ENCODE measurements at regions not wholly inside any gene's neighbourhood (a gene's known extent, or its start where the extent isn't known, plus 50 kb on each side); places are given as distances from the start of the nearest gene placed in this dataset.

GRCh38 chr4:157443537-157443936 is 223.0 kb downstream of the GRIA2 start:
- Histone ChIP-seq H3K4me3 (no peak overlapping the region), H3K27me3 (ENCODE audit: control insufficient read depth in 3 of 3, insufficient read depth in 3 of 3, low read length in 2 of 3) (no peaks in the 10 kb centered on the region), H3K27ac (ENCODE audit: low read depth in 1 of 2, low read length in 1 of 2) (no peak overlapping the region), H3K36me3 (ENCODE audit: control insufficient read depth in 4 of 4, insufficient read depth in 4 of 4, low read length in 4 of 4) (no peaks in the 10 kb centered on the region), H3K9me3 (ENCODE audit: control insufficient read depth in 4 of 4, insufficient read depth in 3 of 4, low read length in 3 of 4) (peaks cover 0 to 4% (median 0%) of the 10 kb centered on the region in 4 donors), H3K4me1 (ENCODE audit: control insufficient read depth in 5 of 5, insufficient read depth in 5 of 5, low read length in 5 of 5) (no peaks in the 10 kb centered on the region), H3K9ac (ENCODE audit: insufficient read depth in 1 of 2, low read length in 2 of 2) (no peak overlapping the region)
- no peak for ATAC-seq (ENCODE audit: insufficient read depth, low FRiP score)
- no peak for DNase-seq
- WGBS, 2 donors, result 91 to 96% methylated on average over 5 of the region's 5 CpGs
- no peak for TF ChIP-seq CTCF (IDR thresholded peaks at IDR 0.05; ENCODE audit: control extremely low read depth, extremely low read depth)

- Histone ChIP-seq H3K9me3 (ENCODE audit: control insufficient read depth in 4 of 4, insufficient read depth in 3 of 4, low read length in 3 of 4) (no peaks in the 10 kb centered on the region), H3K27me3 (ENCODE audit: control insufficient read depth in 3 of 3, insufficient read depth in 3 of 3, low read length in 2 of 3) (no peaks in the 10 kb centered on the region), H3K4me1 (ENCODE audit: control insufficient read depth in 5 of 5, insufficient read depth in 5 of 5, low read length in 5 of 5) (no peaks in the 10 kb centered on the region), H3K36me3 (ENCODE audit: control insufficient read depth in 4 of 4, insufficient read depth in 4 of 4, low read length in 4 of 4) (no peaks in the 10 kb centered on the region), H3K4me3 (no peak overlapping the region), H3K27ac (ENCODE audit: low read depth in 1 of 2, low read length in 1 of 2) (no peak overlapping the region), H3K9ac (ENCODE audit: insufficient read depth in 1 of 2, low read length in 2 of 2) (no peak overlapping the region)
- WGBS, 2 donors, result 84 to 88% methylated on average over 4 of the region's 4 CpGs
- TF ChIP-seq CTCF (IDR thresholded peaks at IDR 0.05; ENCODE audit: control extremely low read depth, extremely low read depth), result no peak
- ATAC-seq (ENCODE audit: insufficient read depth, low FRiP score), result no peak
- no peak for DNase-seq
These were observed 205.4 kb downstream of the GRIA2 start for GRCh38 chr4:157425897-157426296.

GRCh38 chr4:157423526-157424020 is 203.0 kb downstream of the GRIA2 start:
- H3K27me3 ChIP-seq (ENCODE audit: control insufficient read depth in 3 of 3, insufficient read depth in 3 of 3, low read length in 2 of 3), result no peaks in the 10 kb centered on the region
- H3K4me3 ChIP-seq, result no peak overlapping the region
- ATAC-seq (ENCODE audit: insufficient read depth, low FRiP score), result no peak
- TF ChIP-seq CTCF (IDR thresholded peaks at IDR 0.05; ENCODE audit: control extremely low read depth, extremely low read depth), result no peak
- no peak overlapping the region for H3K27ac ChIP-seq (ENCODE audit: low read depth in 1 of 2, low read length in 1 of 2)
- H3K4me1 ChIP-seq (ENCODE audit: control insufficient read depth in 5 of 5, insufficient read depth in 5 of 5, low read length in 5 of 5), result no peaks in the 10 kb centered on the region
- DNase-seq, result no peak
- H3K36me3 ChIP-seq (ENCODE audit: control insufficient read depth in 4 of 4, insufficient read depth in 4 of 4, low read length in 4 of 4), result no peaks in the 10 kb centered on the region
- no peaks in the 10 kb centered on the region for H3K9me3 ChIP-seq (ENCODE audit: control insufficient read depth in 4 of 4, insufficient read depth in 3 of 4, low read length in 3 of 4)
- H3K9ac ChIP-seq (ENCODE audit: insufficient read depth in 1 of 2, low read length in 2 of 2), result no peak overlapping the region

GRCh38 chr4:157421365-157421764 is 200.8 kb downstream of the GRIA2 start:
- TF ChIP-seq CTCF (IDR thresholded peaks at IDR 0.05; ENCODE audit: control extremely low read depth, extremely low read depth), result no peak

More at GRCh38 chr4:157421365-157421764, 200.8 kb downstream of the GRIA2 start:
- DNase-seq (no peak), ATAC-seq (ENCODE audit: insufficient read depth, low FRiP score) (no peak)
- no peaks in the 10 kb centered on the region for H3K27me3 ChIP-seq (ENCODE audit: control insufficient read depth in 3 of 3, insufficient read depth in 3 of 3, low read length in 2 of 3)
- H3K9me3 ChIP-seq (ENCODE audit: control insufficient read depth in 4 of 4, insufficient read depth in 3 of 4, low read length in 3 of 4), result no peaks in the 10 kb centered on the region
- H3K27ac ChIP-seq (ENCODE audit: low read depth in 1 of 2, low read length in 1 of 2), result no peak overlapping the region
- H3K4me1 ChIP-seq (ENCODE audit: control insufficient read depth in 5 of 5, insufficient read depth in 5 of 5, low read length in 5 of 5), result no peaks in the 10 kb centered on the region
- H3K36me3 ChIP-seq (ENCODE audit: control insufficient read depth in 4 of 4, insufficient read depth in 4 of 4, low read length in 4 of 4), result no peaks in the 10 kb centered on the region
- no peak overlapping the region for H3K9ac ChIP-seq (ENCODE audit: insufficient read depth in 1 of 2, low read length in 2 of 2)
- no peak overlapping the region for H3K4me3 ChIP-seq

Data from lung (tissue), 11 donors.